Cerebellar nuclear complex (tissue), 1 donor: ENCODE measurements at regions not wholly inside any gene's neighbourhood (a gene's known extent, or its start where the extent isn't known, plus 50 kb on each side); places are given as distances from the start of the nearest gene placed in this dataset.
"Not testable (repeated sequence)": the region's sequence is repeated elsewhere in the genome, so short reads cannot be mapped to it uniquely, and the experiment has no call there.

ENCODE experiments used
- DNase-seq, 2 experiments: peaks; one replicate each; lab custom pipeline; 2025; lab: John Stamatoyannopoulos, UW

DNA sequence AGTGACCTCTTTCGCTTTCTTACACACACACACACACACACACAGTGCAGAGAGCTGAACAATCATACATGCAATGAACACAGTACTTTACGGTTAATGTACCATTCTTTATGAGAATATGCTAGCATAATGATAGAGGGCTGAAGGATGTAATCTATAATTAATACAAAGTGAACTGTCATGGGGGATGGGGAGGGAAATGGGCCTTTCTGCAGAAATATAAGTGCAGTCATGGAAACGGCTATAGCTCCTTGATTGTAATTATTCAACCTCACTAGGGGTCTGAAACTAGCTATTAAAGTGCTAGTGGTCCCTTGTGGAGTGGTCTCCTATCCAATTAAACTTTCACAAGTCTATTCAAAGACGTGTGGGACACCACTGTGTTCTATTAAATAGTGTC, 443.2 kb upstream of the FOXG1 start:
- DNase-seq, result no peak

DNA sequence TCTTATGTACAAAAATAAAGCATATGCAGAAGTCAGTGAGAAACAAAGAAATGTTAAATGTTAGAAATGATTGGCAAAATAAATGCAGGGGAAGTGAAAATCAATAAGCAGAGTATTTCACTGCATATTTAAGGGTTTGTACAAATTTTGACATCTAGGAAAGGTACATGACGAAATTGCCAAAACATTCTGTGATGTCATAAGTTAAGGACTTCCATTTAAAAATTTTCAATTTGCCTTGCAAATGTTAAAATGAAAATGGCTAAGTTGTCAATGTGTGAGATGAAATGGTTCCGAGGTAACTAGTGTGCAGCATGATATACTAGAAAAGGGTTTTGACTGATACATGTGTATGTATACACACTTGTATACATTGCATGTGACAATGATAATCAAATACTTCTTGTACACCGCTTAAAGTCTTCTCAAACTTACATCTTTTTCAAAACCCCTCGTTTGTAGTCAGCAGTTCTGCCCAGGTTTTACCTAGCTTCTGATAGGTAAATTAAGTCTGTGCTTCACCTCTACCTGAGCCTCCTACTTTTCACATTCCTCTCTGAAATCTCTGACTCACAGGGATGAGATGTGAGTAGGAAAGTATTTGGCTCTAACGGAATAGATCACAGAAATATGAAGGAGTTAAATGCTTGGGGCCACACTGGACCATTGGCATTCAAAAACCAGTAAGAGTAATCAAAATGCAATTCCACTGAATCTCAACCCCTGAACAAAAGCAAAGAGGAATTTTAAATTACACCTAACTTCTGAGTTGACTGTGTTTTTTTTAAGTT, 442.4 kb upstream of the FOXG1 start:
- DNase-seq, result no peak

GRCh38 chr14:28340816-28341215, 425.8 kb upstream of the FOXG1 start:
- DNase-seq, result no peak

DNA sequence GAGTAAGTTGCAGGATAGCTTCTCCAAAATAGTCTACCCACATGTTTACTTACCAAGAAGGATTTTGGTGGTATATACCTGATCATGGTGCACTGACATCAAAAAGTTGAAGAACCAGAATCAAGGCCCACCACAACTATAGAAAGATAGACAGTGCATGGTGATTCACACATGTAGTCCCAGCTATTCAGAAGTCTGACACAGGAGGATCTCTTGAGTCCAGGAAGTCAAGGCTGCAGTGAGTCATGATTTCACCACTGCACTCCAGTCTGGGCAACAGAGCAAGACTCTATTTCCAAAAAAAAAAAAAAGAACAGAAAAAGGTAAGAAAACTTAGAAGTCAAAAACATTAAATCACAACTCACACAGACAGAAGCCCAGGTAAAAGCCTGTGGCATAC, 422.2 kb upstream of the FOXG1 start:
- DNase-seq, result no peak

DNA sequence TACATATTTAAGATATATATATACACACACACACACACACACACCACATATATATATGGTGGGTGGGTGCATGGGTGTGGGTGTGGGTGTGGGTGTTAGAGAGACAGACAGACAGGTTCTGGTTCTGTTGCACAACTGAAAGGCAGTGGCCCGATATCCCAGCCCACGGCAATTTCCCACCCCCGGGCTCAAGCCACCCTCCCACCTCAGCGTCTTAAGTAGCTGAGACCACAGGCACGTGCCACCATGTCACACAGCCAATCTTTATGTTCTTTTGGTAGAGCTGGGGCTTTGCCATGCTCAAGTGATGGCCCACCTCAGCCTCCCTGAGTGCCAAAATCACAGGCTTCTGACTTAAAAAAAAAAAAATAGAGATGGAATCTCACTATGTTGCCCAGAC, 417.8 kb upstream of the FOXG1 start:
- DNase-seq, result no peak

DNA sequence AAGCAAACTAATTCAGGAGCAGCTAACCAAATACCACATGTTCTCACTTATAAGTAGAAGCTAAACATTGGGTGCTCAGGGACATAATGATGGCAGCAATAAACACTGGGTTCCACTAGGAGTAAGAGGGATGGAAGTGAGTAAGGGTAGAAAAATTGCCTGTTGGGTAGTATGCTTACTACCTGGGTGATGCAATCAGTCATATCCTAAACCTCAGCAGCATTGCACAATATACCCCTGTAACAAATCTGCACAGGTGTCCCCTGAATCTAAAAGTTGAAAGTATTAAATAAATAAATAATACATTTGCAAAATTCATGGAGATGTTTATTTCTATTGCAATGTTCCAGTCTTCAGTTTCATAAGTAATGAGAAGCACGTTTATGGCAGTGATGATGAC, 409.8 kb upstream of the FOXG1 start:
- DNase-seq, result no peak

DNA sequence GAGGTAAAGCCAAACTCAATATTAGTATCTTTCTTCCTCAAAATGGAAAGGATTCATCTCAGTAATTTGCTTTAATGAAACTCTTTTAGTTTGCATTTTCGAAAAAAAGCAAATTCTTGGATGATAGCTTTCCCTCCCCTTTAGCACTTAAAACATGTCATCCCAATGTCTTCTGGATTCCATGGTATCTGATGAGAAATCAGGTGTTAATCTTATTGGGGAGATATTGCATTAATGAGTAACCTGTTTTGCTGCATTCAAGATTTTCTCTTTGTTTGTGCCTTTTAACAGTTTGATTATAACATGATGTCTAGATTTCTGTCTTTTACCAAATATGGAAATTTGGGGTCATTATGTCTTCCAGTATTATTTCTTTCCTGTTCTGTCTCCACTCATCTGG, 405.1 kb upstream of the FOXG1 start:
- no peak for DNase-seq

- no peak for DNase-seq
Measured at GRCh38 chr14:28365510-28365909, 401.1 kb upstream of the FOXG1 start.

DNA sequence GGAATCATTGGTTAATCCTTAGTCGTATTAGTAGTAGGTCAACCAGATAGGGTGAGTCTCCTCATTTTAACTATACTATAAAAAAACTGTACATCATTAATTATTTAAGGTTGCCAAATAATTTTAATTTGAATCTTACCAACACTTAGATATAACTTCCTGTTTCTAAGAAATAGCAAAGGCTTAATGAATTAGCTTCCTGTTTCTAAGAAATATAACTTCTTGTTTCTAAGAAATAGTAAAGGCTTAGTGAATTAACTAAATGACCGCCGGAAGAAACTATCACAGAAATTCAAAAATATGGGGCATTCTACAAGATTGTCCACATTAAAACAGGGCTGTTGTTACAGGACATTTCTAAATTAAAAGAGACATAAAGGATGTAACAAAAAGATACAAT, 392.9 kb upstream of the FOXG1 start:
- DNase-seq, result no peak

GRCh38 chr14:28375295-28375694, 391.3 kb upstream of the FOXG1 start:
- DNase-seq, result no peak

DNA sequence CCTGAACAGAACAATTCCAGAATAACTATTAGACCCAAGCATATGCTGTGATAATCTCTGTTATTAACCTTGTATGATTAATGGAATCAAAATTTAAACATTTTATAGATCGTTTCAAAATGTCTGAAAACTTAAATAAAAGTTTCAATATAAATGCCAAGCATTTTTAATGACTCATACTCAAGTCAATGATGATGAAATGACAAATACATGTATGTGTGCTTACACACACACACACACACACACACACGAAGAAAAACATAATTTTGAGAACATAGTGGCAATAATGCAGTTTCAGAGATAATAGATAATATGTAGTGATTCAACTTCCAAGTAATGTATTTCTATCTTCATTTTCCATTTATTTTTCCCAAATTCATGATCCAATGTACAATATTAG, 384.9 kb upstream of the FOXG1 start:
- DNase-seq, result no peak

DNA sequence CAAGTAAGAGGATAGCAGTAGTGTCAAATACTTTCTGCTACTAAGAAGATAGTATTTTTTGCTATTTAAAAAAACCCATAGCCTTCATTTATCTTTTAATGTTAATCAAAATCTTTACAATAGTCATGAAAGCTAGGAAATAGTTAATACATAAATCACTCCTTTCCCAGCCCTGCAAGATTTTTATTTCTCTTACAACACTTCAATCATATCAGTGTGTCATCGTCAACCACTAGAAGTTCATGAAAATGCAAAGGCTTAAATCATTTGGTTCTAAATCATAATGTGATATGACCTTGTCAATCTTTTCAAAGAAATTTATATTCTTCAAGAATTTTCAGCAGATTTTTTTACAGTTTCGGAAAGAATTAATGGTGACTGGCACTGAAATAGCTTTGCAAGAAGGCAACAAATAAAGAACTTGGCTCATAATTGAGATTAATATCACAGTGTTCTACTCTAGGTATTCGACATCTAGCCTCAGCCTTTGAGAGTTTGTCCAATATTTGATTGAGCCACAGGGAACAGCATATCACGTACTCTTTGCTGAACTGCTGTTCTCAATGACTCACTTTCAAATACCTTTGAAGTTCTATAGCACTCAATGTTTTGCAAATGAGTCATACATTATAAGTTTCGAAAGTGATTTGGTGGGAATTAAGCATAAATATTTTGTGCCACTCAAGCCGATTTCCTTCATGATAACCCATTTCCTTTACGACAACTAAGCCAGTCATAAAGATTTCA, 384.0 kb upstream of the FOXG1 start:
- no peak for DNase-seq

GRCh38 chr14:28398506-28398905, 368.1 kb upstream of the FOXG1 start:
- no peak for DNase-seq

DNA sequence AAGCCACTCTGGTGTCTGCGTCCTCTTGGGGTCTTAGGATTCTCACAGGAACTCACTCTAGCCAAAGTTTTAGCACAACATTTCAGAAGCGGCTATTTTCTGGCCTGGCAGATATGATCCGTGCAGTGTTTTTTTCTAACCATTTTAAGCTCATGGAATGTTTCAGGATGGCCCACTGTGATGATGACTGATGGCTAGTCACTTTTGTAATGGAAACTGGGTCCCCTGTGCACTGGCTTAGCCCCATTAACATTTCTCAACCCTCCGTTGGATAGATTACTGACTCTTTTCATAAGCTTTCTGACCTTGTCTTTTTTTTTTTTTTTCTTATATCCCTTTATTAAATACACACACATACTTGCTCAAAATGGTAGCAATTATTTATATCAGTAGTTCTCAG, 364.9 kb upstream of the FOXG1 start:
- DNase-seq, result not testable (repeated sequence)

DNA sequence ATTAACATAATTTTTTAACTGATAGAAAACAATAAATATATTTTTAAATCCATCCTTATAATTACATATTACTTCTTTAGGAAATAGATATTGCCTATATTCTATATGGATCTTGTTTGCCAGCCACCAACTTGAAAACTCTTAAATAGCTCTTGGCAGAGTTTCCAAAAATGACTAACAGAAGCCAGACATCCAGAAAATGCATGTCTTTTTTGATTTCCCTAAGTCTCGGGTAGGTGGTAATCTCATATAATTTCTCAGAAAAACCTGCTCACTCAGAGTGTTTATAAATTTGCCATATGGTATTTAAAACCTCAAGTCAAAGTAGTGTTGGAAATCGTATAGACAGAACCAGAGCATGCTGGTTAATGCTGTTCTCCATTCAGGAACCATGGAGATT, 360.4 kb upstream of the FOXG1 start:
- DNase-seq, result no peak

GRCh38 chr14:28407031-28407825, 359.4 kb upstream of the FOXG1 start:
- no peak for DNase-seq

GRCh38 chr14:28407996-28408395, 358.6 kb upstream of the FOXG1 start:
- no peak for DNase-seq

GRCh38 chr14:28412077-28412476, 354.5 kb upstream of the FOXG1 start:
- DNase-seq, result no peak

DNA sequence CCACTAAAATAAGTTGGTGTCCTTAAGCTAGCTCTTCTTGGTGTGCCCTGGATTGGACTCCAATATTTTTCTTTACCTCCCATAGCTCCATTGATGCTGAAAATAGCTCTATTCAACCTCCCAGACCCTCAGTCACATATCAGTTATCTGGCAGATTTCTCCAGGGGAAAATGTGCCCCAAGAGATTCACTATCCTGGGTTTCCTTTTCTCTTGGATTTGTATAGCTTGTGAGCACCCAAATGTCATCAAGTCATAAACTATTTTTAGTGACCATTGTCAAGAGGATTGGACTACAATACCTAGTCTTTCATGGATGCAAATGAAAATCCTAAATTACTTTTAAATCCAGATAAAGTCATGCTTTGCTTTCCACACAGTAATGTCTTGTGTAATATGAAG, 339.6 kb upstream of the FOXG1 start:
- no peak for DNase-seq

DNA sequence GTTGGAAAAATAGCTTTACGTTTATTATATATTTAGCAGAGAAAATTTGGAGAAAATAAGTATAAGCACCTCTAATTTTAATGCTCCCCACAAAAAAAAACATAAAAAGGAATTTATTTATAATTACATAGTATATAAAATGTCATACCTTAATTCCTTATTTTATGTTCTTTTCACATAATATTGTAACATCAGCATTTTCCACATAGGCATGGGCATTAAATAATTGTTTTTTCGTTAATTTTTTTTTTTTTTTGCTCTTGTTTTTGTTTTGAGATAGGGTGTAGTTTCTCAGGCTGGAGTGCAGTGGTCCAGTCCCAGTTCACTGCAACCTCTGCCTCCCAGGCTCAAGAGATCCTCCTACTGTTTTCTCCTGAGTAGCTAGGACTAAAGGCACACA, 329.8 kb upstream of the FOXG1 start:
- DNase-seq, result no peak

GRCh38 chr14:28461389-28461788, 305.2 kb upstream of the FOXG1 start:
- DNase-seq, result no peak

DNA sequence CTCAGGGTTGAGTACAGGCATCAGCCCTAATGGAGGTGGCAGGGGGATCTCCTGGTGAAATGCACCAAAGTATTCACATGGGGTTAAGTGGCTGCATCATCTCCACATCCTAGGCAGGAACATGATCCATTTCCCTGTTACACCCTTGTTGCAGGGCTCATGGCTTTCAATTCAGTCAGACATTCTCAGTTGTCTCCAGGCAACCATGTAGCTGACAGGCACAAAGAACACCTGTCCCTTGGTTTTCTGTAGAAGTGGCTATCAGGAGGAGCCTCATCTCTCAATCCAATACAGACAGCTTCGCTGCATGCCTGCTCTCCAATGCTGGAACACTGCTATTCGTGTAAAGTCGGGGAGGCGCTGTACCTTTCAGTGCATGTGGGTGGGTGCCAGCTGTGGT, 299.0 kb upstream of the FOXG1 start:
- DNase-seq, result no peak
